Brain pericyte (primary cell): ENCODE measurements at regions not wholly inside any gene's neighbourhood (a gene's known extent, or its start where the extent isn't known, plus 50 kb on each side); places are given as distances from the start of the nearest gene placed in this dataset.

ENCODE experiments used
- DNase-seq: peaks from one replicate; pipeline ENCODE4 v3.0.0-alpha.2; 2012; ENCODE audit warnings: low read depth, low spot score

- no peak for DNase-seq
These were observed 545.8 kb upstream of the ADAMTS9 start for GRCh38 chr3:65233561-65233960.

- no peak for DNase-seq
These were observed 543.7 kb upstream of the ADAMTS9 start for GRCh38 chr3:65231544-65231943.

- no peak for DNase-seq
These were observed 542.7 kb upstream of the ADAMTS9 start for GRCh38 chr3:65230261-65231139.

- no peak for DNase-seq
These were observed 538.5 kb upstream of the ADAMTS9 start for GRCh38 chr3:65226287-65226686.

- no peak for DNase-seq
These were observed 522.4 kb upstream of the ADAMTS9 start for GRCh38 chr3:65210026-65210814.

- DNase-seq, result no peak
These were observed 514.6 kb upstream of the ADAMTS9 start for GRCh38 chr3:65202395-65202794.

GRCh38 chr3:65201926-65202325 lies 514.1 kb upstream of the ADAMTS9 start:
- no peak for DNase-seq

- DNase-seq, result no peak
These were observed 512.6 kb upstream of the ADAMTS9 start for GRCh38 chr3:65200310-65200970.

GRCh38 chr3:65196663-65197062 lies 508.9 kb upstream of the ADAMTS9 start:
- no peak for DNase-seq

GRCh38 chr3:65195211-65196006 lies 507.6 kb upstream of the ADAMTS9 start:
- DNase-seq, result no peak

GRCh38 chr3:65194744-65195143 lies 506.9 kb upstream of the ADAMTS9 start:
- no peak for DNase-seq

- no peak for DNase-seq
These were observed 506.4 kb upstream of the ADAMTS9 start for GRCh38 chr3:65194047-65194714.

GRCh38 chr3:65193531-65193930 lies 505.7 kb upstream of the ADAMTS9 start:
- no peak for DNase-seq

GRCh38 chr3:65190111-65190510 lies 502.3 kb upstream of the ADAMTS9 start:
- DNase-seq, result no peak

GRCh38 chr3:65186268-65186667 lies 498.5 kb upstream of the ADAMTS9 start:
- no peak for DNase-seq

GRCh38 chr3:65182682-65183081 lies 494.9 kb upstream of the ADAMTS9 start:
- no peak for DNase-seq

GRCh38 chr3:65182085-65182484 lies 494.3 kb upstream of the ADAMTS9 start:
- no peak for DNase-seq

- no peak for DNase-seq
These were observed 493.6 kb upstream of the ADAMTS9 start for GRCh38 chr3:65181391-65181871.

GRCh38 chr3:65178703-65179102 lies 490.9 kb upstream of the ADAMTS9 start:
- no peak for DNase-seq

GRCh38 chr3:65177960-65178376 lies 490.2 kb upstream of the ADAMTS9 start:
- DNase-seq, result no peak

- DNase-seq, result no peak
These were observed 486.9 kb upstream of the ADAMTS9 start for GRCh38 chr3:65174713-65175112.
